ENCODE measurements at regions not wholly inside any gene's neighbourhood (a gene's known extent, or its start where the extent isn't known, plus 50 kb on each side); places are given as distances from the start of the nearest gene placed in this dataset.

GRCh38 chr1:68378296-68379084, 71.3 kb downstream of the RPE65 start:
- DNase-seq (ENCODE audit: low spot score) = no peak

GRCh38 chr1:68377098-68377497, 72.7 kb downstream of the RPE65 start:
- DNase-seq (ENCODE audit: low spot score) = no peak

- no peak for DNase-seq (ENCODE audit: low spot score)
These were observed 73.3 kb downstream of the RPE65 start for GRCh38 chr1:68376441-68376840.

GRCh38 chr1:68375919-68376318, 73.8 kb downstream of the RPE65 start:
- no peak for DNase-seq (ENCODE audit: low spot score)

GRCh38 chr1:68373173-68373572, 76.6 kb downstream of the RPE65 start:
- no peak for DNase-seq (ENCODE audit: low spot score)

- no peak for DNase-seq (ENCODE audit: low spot score)
These were observed 77.3 kb downstream of the RPE65 start for GRCh38 chr1:68372487-68372886.

GRCh38 chr1:68370101-68370915, 79.4 kb downstream of the RPE65 start:
- DNase-seq (ENCODE audit: low spot score) = no peak

- DNase-seq (ENCODE audit: low spot score) = no peak
These were observed 83.2 kb downstream of the RPE65 start for GRCh38 chr1:68366572-68366971.

GRCh38 chr1:68365709-68366382, 83.9 kb downstream of the RPE65 start:
- no peak for DNase-seq (ENCODE audit: low spot score)

- DNase-seq (ENCODE audit: low spot score) = no peak
These were observed 86.4 kb downstream of the RPE65 start for GRCh38 chr1:68363339-68363738.

- DNase-seq (ENCODE audit: low spot score) = no peak
These were observed 88.3 kb downstream of the RPE65 start for GRCh38 chr1:68361346-68361910.

GRCh38 chr1:68359045-68359444, 90.7 kb downstream of the RPE65 start:
- no peak for DNase-seq (ENCODE audit: low spot score)

GRCh38 chr1:68358439-68358838, 91.3 kb downstream of the RPE65 start:
- no peak for DNase-seq (ENCODE audit: low spot score)

GRCh38 chr1:68355614-68356013, 94.1 kb downstream of the RPE65 start:
- no peak for DNase-seq (ENCODE audit: low spot score)

GRCh38 chr1:68352202-68352601, 97.6 kb downstream of the RPE65 start:
- DNase-seq (ENCODE audit: low spot score) = no peak

GRCh38 chr1:68347415-68347814, 102.3 kb downstream of the RPE65 start:
- no peak for DNase-seq (ENCODE audit: low spot score)

GRCh38 chr1:68346188-68346808, 103.5 kb downstream of the RPE65 start:
- no peak for DNase-seq (ENCODE audit: low spot score)

- no peak for DNase-seq (ENCODE audit: low spot score)
These were observed 105.5 kb downstream of the RPE65 start for GRCh38 chr1:68344208-68344607.

- DNase-seq (ENCODE audit: low spot score) = no peak
These were observed 108.6 kb upstream of the WLS start for GRCh38 chr1:68340951-68341350.

GRCh38 chr1:68339505-68339904, 107.2 kb upstream of the WLS start:
- DNase-seq (ENCODE audit: low spot score) = no peak

GRCh38 chr1:68338081-68338480, 105.8 kb upstream of the WLS start:
- no peak for DNase-seq (ENCODE audit: low spot score)

GRCh38 chr1:68332041-68332440, 99.7 kb upstream of the WLS start:
- no peak for DNase-seq (ENCODE audit: low spot score)

Data from left forelimb (tissue), 1 donor.